Stimulated activated CD8-positive, alpha-beta memory T cell treated with anti-CD3 and anti-CD28 coated beads, Interleukin-15, amount 100 ng/mL, for 48 hours (primary cell): ENCODE measurements at regions not wholly inside any gene's neighbourhood (a gene's known extent, or its start where the extent isn't known, plus 50 kb on each side); places are given as distances from the start of the nearest gene placed in this dataset.
"Not testable (repeated sequence)": the region's sequence is repeated elsewhere in the genome, so short reads cannot be mapped to it uniquely, and the experiment has no call there.

Experiments
- DNase-seq, 2 donors: peaks; one replicate each; pipeline ENCODE4 v3.0.0-alpha.2; 2020; ENCODE audit warnings: low read depth in 2 of 2

- no peak for DNase-seq
Measured at GRCh38 chr15:100720406-100720967, 118.1 kb downstream of the ASB7 start.

- DNase-seq: no peak
Measured at GRCh38 chr15:100721758-100722550, 119.6 kb downstream of the ASB7 start.

- DNase-seq: no peak
Measured at GRCh38 chr15:100722551-100723314, 120.3 kb downstream of the ASB7 start.

GRCh38 chr15:100723315-100723801 is 121.0 kb downstream of the ASB7 start:
- no peak for DNase-seq

- DNase-seq: no peak
Measured at GRCh38 chr15:100725121-100726069, 123.0 kb downstream of the ASB7 start.

- DNase-seq: no peak
Measured at GRCh38 chr15:100726070-100726420, 123.7 kb downstream of the ASB7 start.

GRCh38 chr15:100726421-100727190 is 124.2 kb downstream of the ASB7 start:
- DNase-seq: no peak

GRCh38 chr15:100727291-100727851 is 125.0 kb downstream of the ASB7 start:
- DNase-seq: no peak

GRCh38 chr15:100728371-100729201 is 126.2 kb downstream of the ASB7 start:
- DNase-seq: no peak

- no peak for DNase-seq
Measured at GRCh38 chr15:100729461-100729860, 127.1 kb downstream of the ASB7 start.

- DNase-seq: no peak
Measured at GRCh38 chr15:100730129-100730528, 127.7 kb downstream of the ASB7 start.

- DNase-seq: no peak
Measured at GRCh38 chr15:100730655-100731266, 128.4 kb downstream of the ASB7 start.

- DNase-seq: no peak
Measured at GRCh38 chr15:100731267-100732152, 129.1 kb downstream of the ASB7 start.

- DNase-seq: no peak
Measured at GRCh38 chr15:100732211-100733055, 130.0 kb downstream of the ASB7 start.

GRCh38 chr15:100733101-100733842 is 130.9 kb downstream of the ASB7 start:
- no peak for DNase-seq

- DNase-seq: not testable (repeated sequence)
Measured at GRCh38 chr15:100733843-100734185, 131.4 kb downstream of the ASB7 start.

GRCh38 chr15:100734586-100734985 is 132.2 kb downstream of the ASB7 start:
- no peak for DNase-seq
